NB4 (cell line): ENCODE measurements at regions not wholly inside any gene's neighbourhood (a gene's known extent, or its start where the extent isn't known, plus 50 kb on each side); places are given as distances from the start of the nearest gene placed in this dataset.

Experiments used
- DNase-seq: peaks from one replicate; pipeline ENCODE4 v3.0.0; 2010; ENCODE audit warnings: low read depth
- H3K4me3 ChIP-seq: one replicate; pipeline ENCODE4 v1.5.1; 2011; ENCODE audit warnings: mild to moderate bottlenecking, low read depth, low read length, moderate library complexity
- MYC ChIP-seq: IDR thresholded peaks from 2 replicates; pipeline ENCODE4 v1.6.1; 2011; ENCODE audit warnings: low read depth, low read length
- POLR2A ChIP-seq: IDR thresholded peaks from 2 replicates; pipeline ENCODE4 v1.6.1; 2011; ENCODE audit warnings: mild to moderate bottlenecking; ENCODE audit not compliant: insufficient read length; ENCODE audit errors: extremely low read depth
- TF ChIP-seq, protein P1 (sequence below): IDR thresholded peaks from 2 replicates; pipeline ENCODE4 v1.6.1; 2011; ENCODE audit warnings: low read depth, low read length
- TF ChIP-seq, protein P2 (sequence below): IDR thresholded peaks from one replicate; pipeline ENCODE4 v1.5.1; 2012; ENCODE audit warnings: low read depth, low read length

DNA sequence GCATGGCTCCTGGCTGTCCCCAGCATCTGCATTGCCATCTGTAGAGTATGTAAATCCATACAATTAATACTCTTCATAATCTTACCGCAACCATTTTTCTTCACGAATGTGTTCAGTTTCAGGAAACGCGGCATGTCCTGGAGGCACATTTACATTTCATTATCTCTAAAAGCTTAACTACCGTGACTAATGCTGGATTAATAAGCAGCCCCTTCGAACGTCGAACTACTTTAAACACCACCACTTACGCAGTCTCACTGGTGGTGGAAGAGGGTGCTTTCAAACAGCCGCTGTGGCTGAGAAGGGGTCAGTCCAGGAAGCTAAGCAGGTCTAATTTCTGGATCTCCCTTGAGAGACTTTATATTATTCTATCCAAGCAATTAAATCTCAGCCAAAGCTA, 85.6 kb downstream of the C5orf15 start:
- no peak for DNase-seq
- no peak for TF ChIP-seq MYC
- TF ChIP-seq POLR2A, result no peak
- TF ChIP-seq, protein P1, sequence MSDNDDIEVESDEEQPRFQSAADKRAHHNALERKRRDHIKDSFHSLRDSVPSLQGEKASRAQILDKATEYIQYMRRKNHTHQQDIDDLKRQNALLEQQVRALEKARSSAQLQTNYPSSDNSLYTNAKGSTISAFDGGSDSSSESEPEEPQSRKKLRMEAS, result no peak
- TF ChIP-seq, protein P2, sequence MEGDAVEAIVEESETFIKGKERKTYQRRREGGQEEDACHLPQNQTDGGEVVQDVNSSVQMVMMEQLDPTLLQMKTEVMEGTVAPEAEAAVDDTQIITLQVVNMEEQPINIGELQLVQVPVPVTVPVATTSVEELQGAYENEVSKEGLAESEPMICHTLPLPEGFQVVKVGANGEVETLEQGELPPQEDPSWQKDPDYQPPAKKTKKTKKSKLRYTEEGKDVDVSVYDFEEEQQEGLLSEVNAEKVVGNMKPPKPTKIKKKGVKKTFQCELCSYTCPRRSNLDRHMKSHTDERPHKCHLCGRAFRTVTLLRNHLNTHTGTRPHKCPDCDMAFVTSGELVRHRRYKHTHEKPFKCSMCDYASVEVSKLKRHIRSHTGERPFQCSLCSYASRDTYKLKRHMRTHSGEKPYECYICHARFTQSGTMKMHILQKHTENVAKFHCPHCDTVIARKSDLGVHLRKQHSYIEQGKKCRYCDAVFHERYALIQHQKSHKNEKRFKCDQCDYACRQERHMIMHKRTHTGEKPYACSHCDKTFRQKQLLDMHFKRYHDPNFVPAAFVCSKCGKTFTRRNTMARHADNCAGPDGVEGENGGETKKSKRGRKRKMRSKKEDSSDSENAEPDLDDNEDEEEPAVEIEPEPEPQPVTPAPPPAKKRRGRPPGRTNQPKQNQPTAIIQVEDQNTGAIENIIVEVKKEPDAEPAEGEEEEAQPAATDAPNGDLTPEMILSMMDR, result no peak
- H3K4me3 ChIP-seq, result no peak overlapping the region

DNA sequence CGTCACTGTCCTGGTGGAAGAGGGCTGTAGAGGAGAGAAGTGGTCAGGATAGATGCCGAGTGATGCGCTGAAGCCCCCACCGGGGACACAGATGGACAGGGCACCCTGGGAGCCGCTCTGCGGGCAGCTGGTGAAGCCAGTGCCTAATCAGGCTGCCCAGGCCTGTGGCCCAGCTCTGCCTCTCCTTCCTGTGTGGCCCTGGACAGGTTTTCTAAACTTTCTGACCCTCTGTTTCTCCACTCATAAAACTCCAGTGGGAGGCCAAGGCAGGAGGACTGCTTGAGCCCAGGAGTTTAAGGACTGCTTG, 86.1 kb downstream of the C5orf15 start:
- TF ChIP-seq, protein P2, result no peak
- no peak for TF ChIP-seq POLR2A
- TF ChIP-seq, protein P1, result no peak
- TF ChIP-seq MYC, result no peak
- no peak overlapping the region for H3K4me3 ChIP-seq
- DNase-seq, result no peak

- no peak for DNase-seq
- TF ChIP-seq MYC (no peak), POLR2A (no peak)
- TF ChIP-seq, protein P2, result no peak
- TF ChIP-seq, protein P1, result no peak
- H3K4me3 ChIP-seq, result no peak overlapping the region
Measured at GRCh38 chr5:133881576-133882388, 86.6 kb downstream of the C5orf15 start.

DNA sequence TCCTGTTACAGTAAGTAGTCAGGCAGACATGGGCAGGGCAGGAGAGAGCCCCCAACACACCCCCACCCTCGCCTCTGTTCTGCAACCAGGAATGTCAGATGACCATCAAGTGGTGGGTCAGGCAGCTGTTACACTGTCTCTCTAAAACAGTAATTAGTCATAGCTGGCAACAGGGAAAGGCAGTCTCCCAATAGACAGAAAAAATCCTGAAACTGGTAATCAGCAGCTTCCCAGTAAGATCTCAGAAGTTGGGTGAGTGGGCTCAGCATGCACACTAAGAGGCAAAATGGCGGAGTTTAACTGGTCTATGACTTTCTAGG, 90.2 kb downstream of the C5orf15 start:
- TF ChIP-seq POLR2A (no peak), MYC (no peak)
- TF ChIP-seq, protein P1, result no peak
- TF ChIP-seq, protein P2, result no peak
- no peak overlapping the region for H3K4me3 ChIP-seq
- no peak for DNase-seq

DNA sequence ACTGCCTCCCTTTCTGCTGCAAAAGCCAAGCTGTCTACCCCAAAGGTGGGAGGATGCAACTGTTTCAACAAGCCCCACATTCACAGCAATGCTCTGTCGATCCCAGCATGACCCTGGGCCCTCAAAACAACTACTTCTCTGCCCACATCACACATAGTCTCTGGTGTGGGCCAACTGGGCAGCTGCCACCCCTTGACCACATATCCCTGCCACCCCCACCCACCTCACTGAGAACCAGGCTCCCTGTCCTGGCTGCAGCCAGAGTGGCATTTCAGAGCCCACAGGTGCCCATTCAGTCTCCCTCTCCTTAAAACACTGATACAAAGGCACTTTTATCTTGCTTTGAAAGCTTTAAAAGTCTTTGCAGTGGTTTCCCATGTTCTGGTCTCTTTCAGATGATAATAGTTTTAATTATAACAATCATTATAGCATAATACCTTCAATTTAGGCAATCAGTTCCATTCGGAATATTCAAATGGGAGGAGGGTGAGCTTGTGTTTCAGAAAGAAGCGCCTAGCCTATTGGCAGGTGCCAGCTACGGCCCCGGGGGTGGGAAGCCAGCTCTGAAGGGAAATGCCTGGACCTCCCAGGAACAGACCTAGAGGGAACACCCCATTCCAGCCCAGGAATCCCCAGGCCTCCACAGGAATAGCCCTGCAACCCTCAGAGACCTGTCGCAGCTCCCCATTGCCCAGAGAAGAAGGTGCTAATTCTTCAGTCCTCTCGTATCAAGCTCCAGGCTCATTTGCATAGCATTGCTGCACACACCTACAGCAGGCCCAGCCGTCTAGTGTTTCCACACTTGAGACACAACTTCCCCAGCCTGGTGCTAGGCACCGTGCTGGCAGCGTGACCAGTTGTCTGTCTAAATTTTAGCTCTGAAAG, 90.8 kb downstream of the C5orf15 start:
- DNase-seq, result no peak
- TF ChIP-seq POLR2A, result no peak
- TF ChIP-seq, protein P2, result no peak
- TF ChIP-seq, protein P1, result no peak
- no peak for TF ChIP-seq MYC
- H3K4me3 ChIP-seq, result no peak overlapping the region
